ENCODE measurements at regions not wholly inside any gene's neighbourhood (a gene's known extent, or its start where the extent isn't known, plus 50 kb on each side); places are given as distances from the start of the nearest gene placed in this dataset.

- TF ChIP-seq CTCF (IDR thresholded peaks at IDR 0.05) = no peak
- no peak for TF ChIP-seq POLR2A (IDR thresholded peaks at IDR 0.05)
- no peak for TF ChIP-seq POLR2AphosphoS5 (IDR thresholded peaks at IDR 0.05)
- no peak for TF ChIP-seq EP300 (IDR thresholded peaks at IDR 0.05; ENCODE audit: low read depth)
Measured at GRCh38 chr3:8371960-8372463, 129.6 kb upstream of the LMCD1 start.
